GM21526 (cell line): ENCODE measurements at regions not wholly inside any gene's neighbourhood (a gene's known extent, or its start where the extent isn't known, plus 50 kb on each side); places are given as distances from the start of the nearest gene placed in this dataset.
"Not testable (repeated sequence)": the region's sequence is repeated elsewhere in the genome, so short reads cannot be mapped to it uniquely, and the experiment has no call there.

ENCODE experiments used
- ATAC-seq: cut with Tn5 transposase; IDR thresholded peaks from one replicate; pipeline ENCODE4 v1.9.1; 2021; ENCODE audit warnings: moderate library complexity; ENCODE audit not compliant: unreplicated experiment, low FRiP score

- ATAC-seq, result no peak
Measured at GRCh38 chr2:53498210-53498609, 269.4 kb upstream of the CHAC2 start.

DNA sequence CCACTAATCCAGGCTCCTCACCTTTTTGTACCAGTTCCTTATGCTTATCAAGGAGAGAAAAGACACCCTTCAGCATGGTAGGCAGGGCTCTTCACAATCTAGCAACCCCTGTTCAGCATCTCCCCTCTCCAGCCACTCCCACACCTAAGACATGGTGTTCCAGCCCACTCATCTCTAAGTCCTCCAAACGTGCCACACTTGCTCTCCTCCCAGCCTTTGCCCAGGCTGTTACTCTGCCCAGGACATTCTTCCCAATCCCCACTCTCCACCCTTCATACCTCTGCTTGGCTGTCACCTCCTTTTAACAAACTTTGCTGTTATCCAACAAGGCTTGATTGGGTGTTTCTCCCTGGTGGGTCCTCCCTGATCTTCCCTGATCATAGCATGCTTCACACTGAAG lies 270.6 kb upstream of the CHAC2 start:
- ATAC-seq, result no peak

GRCh38 chr2:53493210-53493609 lies 274.4 kb upstream of the CHAC2 start:
- no peak for ATAC-seq

DNA sequence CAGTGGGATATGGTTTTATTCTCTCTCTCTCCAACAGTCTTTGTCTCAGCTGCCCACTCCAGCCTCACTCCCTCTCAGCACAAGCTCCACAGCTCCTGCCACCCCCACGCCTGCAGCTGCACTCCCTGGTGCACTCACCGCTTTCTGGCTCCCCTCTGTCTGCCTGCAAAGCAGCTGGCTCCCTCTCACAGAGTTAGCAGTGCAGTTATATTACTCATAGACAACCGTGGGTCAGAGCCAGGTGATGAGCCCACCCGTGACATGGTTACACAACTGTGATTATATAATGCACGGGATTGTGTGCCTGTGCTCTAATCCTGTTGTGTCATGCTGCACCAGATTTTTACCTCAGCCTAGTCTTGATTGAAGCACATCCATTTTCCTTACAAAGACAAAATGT lies 276.9 kb upstream of the CHAC2 start:
- no peak for ATAC-seq

GRCh38 chr2:53486185-53486899 lies 281.3 kb upstream of the CHAC2 start:
- ATAC-seq, result not testable (repeated sequence)

- no peak for ATAC-seq
Measured at GRCh38 chr2:53485021-53485728, 282.4 kb upstream of the CHAC2 start.

GRCh38 chr2:53484531-53484930 lies 283.1 kb upstream of the CHAC2 start:
- ATAC-seq, result no peak

DNA sequence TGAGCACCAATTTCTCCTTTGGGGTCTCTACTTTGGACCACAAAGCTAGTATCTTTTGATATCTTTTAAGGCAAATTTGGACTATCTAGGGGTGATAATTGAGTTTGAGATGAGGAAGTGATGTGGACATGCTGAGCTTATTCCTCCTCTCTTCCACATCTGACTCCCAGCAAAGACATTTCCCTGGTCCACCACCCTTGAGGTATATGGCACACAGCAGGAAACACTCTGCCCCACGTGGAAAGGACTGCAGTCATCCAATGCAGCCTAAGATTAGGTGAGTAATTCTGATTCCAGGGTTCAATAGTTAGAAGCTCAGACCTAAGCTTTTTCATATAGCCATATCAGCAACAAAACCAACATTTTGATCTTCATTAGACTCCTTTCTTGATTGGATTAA lies 290.1 kb upstream of the CHAC2 start:
- no peak for ATAC-seq

DNA sequence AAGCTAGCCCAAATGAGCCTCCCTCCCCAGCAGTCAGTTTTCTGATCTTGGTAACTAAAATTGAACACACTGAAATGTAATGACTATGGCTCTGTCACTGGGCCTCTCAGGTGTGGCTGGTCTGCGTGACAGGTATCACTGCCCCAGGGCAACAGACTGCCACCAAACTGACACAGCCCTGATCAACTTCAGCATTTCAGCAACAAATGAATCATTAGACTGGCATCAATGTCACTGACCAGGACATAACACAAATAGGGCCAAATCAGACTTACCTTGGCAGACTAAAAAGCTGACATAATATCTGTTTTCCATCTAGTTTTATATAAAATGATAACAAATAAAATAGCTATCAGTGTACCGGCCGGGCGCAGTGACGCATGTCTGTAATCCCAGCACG lies 290.8 kb upstream of the CHAC2 start:
- no peak for ATAC-seq

DNA sequence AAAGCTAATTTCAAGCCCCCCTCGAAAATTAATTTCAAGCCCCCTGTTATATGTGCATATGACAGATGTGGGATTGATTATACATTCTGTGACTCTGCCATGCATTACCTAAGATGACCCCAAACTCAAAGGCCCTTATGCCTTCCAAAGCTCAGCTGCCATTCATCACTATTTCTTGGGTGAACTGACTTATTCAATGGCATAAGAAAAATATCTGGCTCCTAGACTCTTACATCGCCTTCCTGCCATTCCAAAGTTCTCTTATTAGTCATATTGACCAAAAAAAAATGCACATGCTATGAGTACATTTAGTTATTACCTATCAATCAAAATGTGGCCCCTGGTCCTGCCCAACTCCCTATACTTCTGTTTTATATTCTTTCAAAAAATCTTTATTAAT lies 291.8 kb upstream of the CHAC2 start:
- no peak for ATAC-seq

- ATAC-seq, result no peak
Measured at GRCh38 chr2:53475321-53475720, 292.3 kb upstream of the CHAC2 start.

DNA sequence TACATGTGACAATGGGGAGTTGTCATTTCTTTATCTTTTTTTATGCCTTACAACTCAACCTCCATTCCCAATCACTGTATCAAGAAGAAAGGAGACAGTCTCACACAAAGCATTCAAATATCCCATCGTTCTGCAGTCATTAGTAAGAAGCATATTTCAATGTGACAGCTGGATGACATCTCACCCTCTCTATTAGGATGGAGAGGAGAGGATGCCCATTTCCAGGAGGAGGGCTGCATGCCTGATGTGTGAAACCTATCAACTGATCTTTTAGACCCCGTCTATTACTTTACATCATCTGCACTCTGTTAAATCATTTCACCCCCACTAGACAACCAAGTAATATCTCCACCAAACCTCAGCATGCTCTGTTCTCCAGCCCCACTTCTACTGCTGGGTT lies 292.7 kb upstream of the CHAC2 start:
- no peak for ATAC-seq

DNA sequence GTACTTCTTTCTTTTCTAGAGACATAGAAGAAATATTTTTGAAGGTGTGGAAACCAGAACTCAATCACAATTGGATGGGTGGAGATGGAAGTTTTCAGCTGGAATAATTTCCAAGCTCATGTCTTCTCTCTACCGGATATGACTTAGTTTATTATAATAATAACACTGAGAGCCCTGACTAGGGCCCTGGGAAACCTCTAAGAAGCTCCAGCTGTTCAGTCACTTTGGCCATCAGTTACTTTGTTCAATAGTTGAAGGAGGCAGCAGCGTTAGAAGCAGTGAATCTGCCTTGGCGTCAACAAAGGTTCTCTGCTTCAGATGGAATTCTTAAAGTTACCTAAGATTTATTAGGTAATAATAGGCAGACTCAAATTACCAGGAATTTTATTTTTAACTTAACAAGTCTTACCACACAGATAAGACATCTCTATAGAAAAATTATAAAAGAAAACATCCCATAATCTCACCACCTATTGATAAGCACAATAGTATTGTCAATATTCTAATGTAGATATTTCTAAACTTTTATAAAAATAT lies 293.8 kb upstream of the CHAC2 start:
- no peak for ATAC-seq

DNA sequence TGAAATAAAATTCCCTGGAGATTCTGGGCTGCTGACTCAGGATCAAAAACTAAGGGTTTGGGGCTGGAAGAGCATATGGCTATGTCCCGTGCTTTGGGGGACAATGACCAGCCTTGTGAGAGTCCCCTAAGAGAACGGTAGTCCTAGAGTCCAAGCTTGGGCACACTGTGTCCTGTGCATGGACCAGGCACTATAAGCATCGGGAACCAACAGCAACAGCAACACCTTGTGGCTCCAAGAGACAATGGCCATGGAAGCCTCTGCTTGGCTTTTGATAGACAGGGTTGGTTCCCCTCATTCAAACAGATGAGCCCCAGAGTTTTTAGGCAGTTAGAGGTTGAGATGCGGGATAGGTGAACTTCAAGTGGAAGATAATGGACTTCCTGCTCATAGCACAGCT lies 294.4 kb upstream of the CHAC2 start:
- peak; percentile 54 for ATAC-seq

DNA sequence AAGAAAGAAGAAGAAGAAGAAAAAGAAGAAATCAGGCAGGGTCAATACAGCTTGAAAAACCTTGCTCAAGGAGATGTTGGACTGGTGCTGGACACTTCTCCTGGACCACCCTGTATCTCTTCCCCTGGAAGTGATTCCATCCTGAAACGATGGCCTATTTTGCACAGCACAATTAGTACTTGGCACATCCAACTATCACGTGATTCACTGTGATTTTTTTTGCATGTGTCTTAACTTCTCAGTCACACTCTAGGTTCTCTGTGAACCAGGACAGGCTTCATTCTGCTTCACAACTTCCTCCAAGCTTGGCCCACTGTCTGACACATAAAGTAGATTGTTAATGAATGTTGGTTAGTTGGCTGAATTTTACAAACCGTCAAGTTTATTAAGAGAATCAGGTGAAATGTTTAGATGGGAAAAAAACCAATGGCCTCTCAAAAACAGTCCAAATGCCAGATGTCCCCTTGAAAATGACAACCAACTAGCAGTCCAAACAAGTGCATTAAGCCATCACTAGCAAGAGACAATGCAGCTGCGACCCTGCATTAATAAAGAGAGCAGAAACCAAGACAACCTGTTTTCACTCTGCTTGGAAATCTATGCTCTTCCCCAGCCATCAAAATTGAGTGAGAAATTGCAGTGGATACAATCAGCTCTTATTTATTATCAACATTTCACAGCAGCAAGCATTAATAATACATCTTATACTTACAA lies 300.0 kb upstream of the CHAC2 start:
- ATAC-seq, result no peak

- no peak for ATAC-seq
Measured at GRCh38 chr2:53463806-53464726, 303.5 kb upstream of the CHAC2 start.

GRCh38 chr2:53460937-53461336 lies 306.7 kb upstream of the CHAC2 start:
- ATAC-seq, result no peak

GRCh38 chr2:53460347-53460746 lies 307.3 kb upstream of the CHAC2 start:
- ATAC-seq, result no peak

DNA sequence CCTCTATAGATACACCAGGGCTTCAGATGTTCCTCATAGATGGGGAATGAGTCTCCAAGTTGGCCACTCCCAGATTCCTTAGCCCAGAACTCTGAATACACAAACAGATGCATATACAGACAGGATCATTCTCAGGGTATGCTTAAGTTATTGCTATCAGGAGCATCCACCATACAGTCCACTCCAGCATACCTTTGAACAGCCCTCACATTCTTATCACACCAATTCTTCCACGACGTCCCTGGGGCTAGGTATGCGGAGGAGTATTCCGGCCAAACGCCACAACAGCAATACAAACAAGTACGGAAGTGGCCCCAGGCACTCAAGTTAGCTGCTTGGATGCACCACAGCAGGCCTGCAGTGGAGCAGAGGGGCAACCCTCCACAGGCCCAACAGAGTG lies 312.5 kb upstream of the CHAC2 start:
- no peak for ATAC-seq

- no peak for ATAC-seq
Measured at GRCh38 chr2:53452957-53453748, 314.5 kb upstream of the CHAC2 start.
